Activated CD4-positive, alpha-beta memory T cell treated with anti-CD3 and anti-CD28 coated beads for 36 hours (primary cell): ENCODE measurements at regions not wholly inside any gene's neighbourhood (a gene's known extent, or its start where the extent isn't known, plus 50 kb on each side); places are given as distances from the start of the nearest gene placed in this dataset.

ENCODE experiments used
- CTCF ChIA-PET: fragments of 350-600 bp; sonication (Branson Sonifier 250); formaldehyde crosslinking; loops from one replicate; lab custom pipeline; 2021; ENCODE audit warnings: antibody characterized with exemption, inconsistent platforms; lab: Charles Lee
- POLR2A ChIA-PET: fragments of 350-600 bp; sonication (Branson Sonifier 250); formaldehyde crosslinking; loops from one replicate; lab custom pipeline; 2021; ENCODE audit warnings: antibody characterized with exemption; lab: Charles Lee
- DNase-seq: peaks from one replicate; pipeline ENCODE4 v3.0.0-alpha.2; 2020
- H3K27ac Mint-ChIP-seq: one replicate; pipeline ENCODE4 v1.8.0; 2021; ENCODE audit warnings: mixed read lengths
- H3K27me3 Mint-ChIP-seq: one replicate; pipeline ENCODE4 v1.8.0; 2021; ENCODE audit warnings: mixed read lengths
- H3K36me3 Mint-ChIP-seq: one replicate; pipeline ENCODE4 v1.8.0; 2021; ENCODE audit warnings: mixed read lengths
- H3K4me1 Mint-ChIP-seq: one replicate; pipeline ENCODE4 v1.8.0; 2021; ENCODE audit warnings: low read depth, mixed read lengths
- H3K4me3 Mint-ChIP-seq: one replicate; pipeline ENCODE4 v1.8.0; 2021; ENCODE audit warnings: mild to moderate bottlenecking, mixed read lengths
- H3K9me3 Mint-ChIP-seq: one replicate; pipeline ENCODE4 v1.8.0; 2021; ENCODE audit warnings: mixed read lengths
- intact Hi-C: fragments of 100-400 bp; cut with micrococcal nuclease; formaldehyde crosslinking; loops from one replicate; pipeline ENCODE4 v1.15.1; 2023

GRCh38 chr20:39424962-39425678 lies 463.0 kb downstream of the DHX35 start:
- H3K27me3 Mint-ChIP-seq, result no peaks in the 10 kb centered on the region
- no peaks in the 10 kb centered on the region for H3K4me1 Mint-ChIP-seq
- CTCF ChIA-PET, result no interaction called here
- POLR2A ChIA-PET, result no interaction called here
- no peaks in the 10 kb centered on the region for H3K9me3 Mint-ChIP-seq
- H3K27ac Mint-ChIP-seq, result no peak overlapping the region
- H3K4me3 Mint-ChIP-seq, result no peak overlapping the region
- H3K36me3 Mint-ChIP-seq, result no peaks in the 10 kb centered on the region
- intact Hi-C loops, result no loop called here
- DNase-seq, result no peak

DNA sequence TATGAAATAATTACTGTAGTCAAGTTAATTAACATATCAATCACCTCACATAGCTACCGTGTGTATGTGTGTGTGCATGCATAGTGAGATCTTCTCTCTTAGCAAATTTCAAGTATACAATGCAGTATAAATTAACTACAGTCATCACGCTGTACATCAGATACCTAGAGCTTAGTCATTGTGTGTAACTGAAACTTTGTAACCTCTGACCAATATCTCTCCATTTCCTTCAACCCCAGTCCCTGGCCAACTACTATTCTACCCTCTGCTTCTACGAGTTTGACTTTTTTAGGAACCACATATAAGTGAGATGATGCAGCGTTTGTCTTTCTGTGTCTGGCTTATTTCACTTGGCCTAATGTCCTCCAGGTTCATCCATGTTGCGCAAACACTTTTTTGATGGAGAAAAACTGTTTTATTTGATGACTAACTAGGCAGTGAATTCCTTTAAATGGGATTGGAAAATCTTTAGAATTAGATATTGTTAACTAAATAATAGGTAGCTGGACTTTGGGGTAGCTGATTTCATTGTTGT lies 459.5 kb downstream of the DHX35 start:
- Mint-ChIP-seq H3K27ac (no peak overlapping the region), H3K36me3 (no peaks in the 10 kb centered on the region), H3K27me3 (no peaks in the 10 kb centered on the region), H3K4me1 (no peaks in the 10 kb centered on the region), H3K4me3 (no peak overlapping the region), H3K9me3 (no peaks in the 10 kb centered on the region)
- DNase-seq, result no peak
- CTCF ChIA-PET, result no interaction called here
- intact Hi-C loops, result no loop called here
- POLR2A ChIA-PET, result no interaction called here

DNA sequence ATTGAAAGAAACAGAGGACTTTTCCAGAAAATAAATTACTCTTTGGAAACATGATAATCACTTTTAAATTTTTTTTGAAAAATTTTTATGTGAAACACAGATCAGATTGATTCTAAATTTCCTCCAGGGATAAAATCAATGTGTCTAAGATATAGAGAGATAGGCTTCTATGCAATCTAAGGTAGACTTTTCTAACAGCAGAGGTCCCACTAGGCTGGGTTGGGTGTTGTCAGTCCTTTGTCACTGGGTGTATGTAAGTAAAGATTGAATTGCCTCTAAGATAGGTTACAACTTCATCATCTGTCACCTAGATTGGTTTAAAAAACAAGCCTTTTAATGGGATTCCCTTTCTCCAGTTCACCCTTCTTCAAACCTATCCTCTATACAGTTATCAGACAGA lies 449.9 kb downstream of the DHX35 start:
- H3K4me3 Mint-ChIP-seq, result no peak overlapping the region
- H3K9me3 Mint-ChIP-seq, result no peaks in the 10 kb centered on the region
- POLR2A ChIA-PET, result no interaction called here
- H3K36me3 Mint-ChIP-seq, result no peaks in the 10 kb centered on the region
- H3K27ac Mint-ChIP-seq, result no peak overlapping the region
- DNase-seq, result no peak
- H3K4me1 Mint-ChIP-seq, result no peaks in the 10 kb centered on the region
- CTCF ChIA-PET, result no interaction called here
- no peaks in the 10 kb centered on the region for H3K27me3 Mint-ChIP-seq
- intact Hi-C loops, result no loop called here

DNA sequence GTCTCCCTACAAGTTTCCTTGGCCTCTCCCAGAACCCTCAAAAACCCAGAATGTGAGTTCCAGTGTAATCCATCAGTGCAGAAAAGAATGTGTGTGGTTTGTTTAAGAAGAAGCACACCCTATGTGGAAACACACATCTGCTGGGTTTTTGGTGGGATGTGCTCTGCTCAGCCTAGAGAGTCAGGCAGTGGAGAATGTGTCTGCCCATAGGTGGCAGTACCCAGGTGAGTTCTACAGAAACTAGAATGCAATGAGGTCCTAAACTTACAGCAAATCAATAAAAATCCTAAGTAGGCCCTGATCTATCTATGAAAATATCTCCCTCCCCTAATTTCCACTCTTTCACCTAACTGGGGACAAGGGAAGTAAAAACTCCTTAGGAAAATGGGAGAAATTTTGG lies 437.3 kb downstream of the DHX35 start:
- CTCF ChIA-PET, result no interaction called here
- Mint-ChIP-seq H3K27ac (no peak overlapping the region), H3K27me3 (peaks cover 5% of the 10 kb centered on the region), H3K36me3 (no peaks in the 10 kb centered on the region), H3K9me3 (no peaks in the 10 kb centered on the region), H3K4me3 (no peak overlapping the region), H3K4me1 (no peaks in the 10 kb centered on the region)
- POLR2A ChIA-PET, result no interaction called here
- intact Hi-C loops, result no loop called here
- no peak for DNase-seq

GRCh38 chr20:39398656-39399055 lies 436.5 kb downstream of the DHX35 start:
- intact Hi-C loops, result no loop called here
- H3K27me3 Mint-ChIP-seq, result peaks cover 5% of the 10 kb centered on the region
- no peaks in the 10 kb centered on the region for H3K4me1 Mint-ChIP-seq
- ChIA-PET POLR2A (no interaction called here), CTCF (no interaction called here)
- no peak overlapping the region for H3K4me3 Mint-ChIP-seq
- DNase-seq, result no peak
- no peaks in the 10 kb centered on the region for H3K9me3 Mint-ChIP-seq
- no peak overlapping the region for H3K27ac Mint-ChIP-seq
- H3K36me3 Mint-ChIP-seq, result no peaks in the 10 kb centered on the region

DNA sequence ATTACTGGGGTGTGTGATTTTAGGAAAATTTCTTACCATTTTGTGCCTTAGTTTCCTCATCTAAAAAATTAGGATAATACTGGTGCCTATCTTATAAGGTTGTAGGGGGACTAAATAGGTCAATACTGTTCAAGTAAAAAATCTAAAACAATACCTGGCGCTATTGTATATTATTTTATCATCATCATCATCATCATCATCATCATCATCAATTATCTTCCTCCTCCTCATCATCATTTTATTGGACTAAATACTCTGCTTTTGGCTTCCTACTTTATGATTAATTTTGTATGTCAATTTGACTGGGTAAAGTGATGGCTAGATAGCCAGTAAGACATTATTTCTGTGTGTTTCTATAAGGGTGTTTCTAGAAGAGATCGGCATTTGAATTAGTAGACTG lies 435.5 kb downstream of the DHX35 start:
- H3K9me3 Mint-ChIP-seq, result no peaks in the 10 kb centered on the region
- POLR2A ChIA-PET, result no interaction called here
- DNase-seq, result no peak
- intact Hi-C loops, result no loop called here
- H3K27ac Mint-ChIP-seq, result no peak overlapping the region
- no peaks in the 10 kb centered on the region for H3K4me1 Mint-ChIP-seq
- H3K36me3 Mint-ChIP-seq, result no peaks in the 10 kb centered on the region
- H3K27me3 Mint-ChIP-seq, result peaks cover 5% of the 10 kb centered on the region
- CTCF ChIA-PET, result interaction anchor here (1.3 kb wide), 1 partner anchor 8 kb away, joined by 3 read pairs; no protein-coding TSS in a partner anchor
- H3K4me3 Mint-ChIP-seq, result no peak overlapping the region

DNA sequence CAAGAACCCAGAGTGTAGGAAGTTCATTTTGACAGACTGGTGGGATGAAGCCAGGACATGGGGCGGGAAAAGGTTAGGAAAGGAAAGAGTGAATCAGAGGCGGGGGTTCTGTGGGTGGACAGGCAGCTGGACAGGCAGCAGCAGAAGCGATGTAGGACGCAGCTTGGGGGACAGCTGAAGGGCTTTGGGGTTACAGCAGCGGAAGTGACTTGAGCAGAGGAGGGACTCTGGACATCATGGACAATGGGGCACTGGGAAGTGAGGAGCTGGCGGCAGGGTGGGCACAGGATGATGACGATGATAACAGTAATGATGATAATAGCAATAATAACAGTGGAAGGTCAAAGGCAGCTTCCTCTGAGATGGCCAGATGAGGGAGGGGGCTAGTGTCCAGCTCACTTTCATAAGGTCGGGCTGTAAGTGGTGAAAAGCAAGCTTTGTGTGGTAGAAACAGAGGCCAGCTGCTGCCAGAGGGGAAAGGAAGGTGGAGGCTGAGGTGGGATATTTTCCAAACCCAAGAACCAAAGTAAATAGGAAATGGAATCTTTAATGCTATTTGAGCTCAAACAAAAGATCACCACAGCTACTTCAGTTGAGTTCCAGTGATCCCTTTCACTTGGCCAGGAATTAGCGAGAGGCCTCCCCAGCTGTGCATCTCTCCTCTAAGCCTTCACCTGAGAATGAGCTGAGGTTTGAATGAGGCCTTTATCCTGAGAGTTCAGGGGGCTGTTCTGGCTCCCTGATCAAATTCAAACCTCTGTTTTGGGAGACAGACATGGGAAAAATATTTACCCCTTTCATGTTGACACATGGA lies 433.5 kb downstream of the DHX35 start:
- intact Hi-C loops, result no loop called here
- POLR2A ChIA-PET, result no interaction called here
- Mint-ChIP-seq H3K27ac (no peak overlapping the region), H3K4me3 (no peak overlapping the region), H3K4me1 (no peaks in the 10 kb centered on the region), H3K9me3 (no peaks in the 10 kb centered on the region), H3K27me3 (peaks cover 5% of the 10 kb centered on the region), H3K36me3 (no peaks in the 10 kb centered on the region)
- CTCF ChIA-PET, result no interaction called here
- DNase-seq, result no peak

GRCh38 chr20:39394461-39394860 lies 432.3 kb downstream of the DHX35 start:
- intact Hi-C loops, result no loop called here
- no peaks in the 10 kb centered on the region for H3K9me3 Mint-ChIP-seq
- CTCF ChIA-PET, result no interaction called here
- H3K27ac Mint-ChIP-seq, result no peak overlapping the region
- no peak overlapping the region for H3K4me3 Mint-ChIP-seq
- no peaks in the 10 kb centered on the region for H3K4me1 Mint-ChIP-seq
- no peaks in the 10 kb centered on the region for H3K36me3 Mint-ChIP-seq
- peaks cover 5% of the 10 kb centered on the region for H3K27me3 Mint-ChIP-seq
- no peak for DNase-seq
- POLR2A ChIA-PET, result no interaction called here

DNA sequence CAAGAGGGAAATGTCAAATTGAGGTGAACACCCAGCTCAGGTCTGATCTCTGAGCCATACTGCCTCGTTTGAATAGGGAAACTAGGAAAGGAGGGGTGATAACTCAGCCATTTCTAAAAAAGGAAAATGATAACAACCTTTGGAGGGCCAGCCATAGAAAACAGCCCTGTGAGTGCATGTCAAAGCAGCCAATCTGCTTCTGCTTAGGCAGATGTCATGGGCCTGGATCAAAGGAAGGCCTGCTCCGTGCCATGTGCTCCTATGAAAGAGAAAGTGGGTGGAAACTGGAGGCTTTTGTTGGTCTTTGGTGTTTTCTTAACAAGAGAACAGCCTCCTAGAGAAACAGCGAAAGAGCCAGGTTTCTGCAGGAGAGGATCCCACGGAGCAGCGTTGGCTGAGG lies 428.0 kb downstream of the DHX35 start:
- H3K27ac Mint-ChIP-seq, result no peak overlapping the region
- H3K4me1 Mint-ChIP-seq, result no peaks in the 10 kb centered on the region
- no peaks in the 10 kb centered on the region for H3K9me3 Mint-ChIP-seq
- POLR2A ChIA-PET, result no interaction called here
- no peak for DNase-seq
- H3K27me3 Mint-ChIP-seq, result peaks cover under 1% of the 10 kb centered on the region
- no peak overlapping the region for H3K4me3 Mint-ChIP-seq
- CTCF ChIA-PET, result no interaction called here
- no peaks in the 10 kb centered on the region for H3K36me3 Mint-ChIP-seq
- intact Hi-C loops, result no loop called here

GRCh38 chr20:39381595-39381994 lies 419.5 kb downstream of the DHX35 start:
- Mint-ChIP-seq H3K27me3 (no peaks in the 10 kb centered on the region), H3K4me1 (no peaks in the 10 kb centered on the region), H3K27ac (no peak overlapping the region), H3K4me3 (no peak overlapping the region), H3K9me3 (no peaks in the 10 kb centered on the region), H3K36me3 (no peaks in the 10 kb centered on the region)
- intact Hi-C loops, result no loop called here
- CTCF ChIA-PET, result no interaction called here
- no peak for DNase-seq
- POLR2A ChIA-PET, result no interaction called here

DNA sequence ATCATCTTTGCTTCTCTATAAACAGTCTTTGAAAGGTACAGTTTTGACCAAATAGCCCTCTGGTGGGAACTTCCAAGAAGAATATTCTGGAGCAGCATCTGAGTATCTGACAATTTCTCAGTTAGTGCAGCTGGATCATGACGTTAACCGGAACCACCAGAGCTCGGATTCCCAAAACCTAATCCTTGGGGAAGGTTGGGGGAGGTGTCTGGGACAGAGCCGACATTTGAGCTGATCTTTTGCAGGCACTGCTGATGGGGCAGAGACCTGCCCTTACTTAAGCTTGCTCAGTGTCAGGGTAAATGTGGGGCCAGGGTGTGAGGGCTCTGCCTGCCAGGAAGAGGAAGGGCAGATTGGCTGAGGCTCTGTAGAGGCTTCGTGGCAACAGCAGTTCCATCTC lies 416.6 kb downstream of the DHX35 start:
- CTCF ChIA-PET, result no interaction called here
- Mint-ChIP-seq H3K9me3 (no peaks in the 10 kb centered on the region), H3K36me3 (no peaks in the 10 kb centered on the region), H3K4me3 (no peak overlapping the region), H3K4me1 (no peaks in the 10 kb centered on the region), H3K27ac (no peak overlapping the region), H3K27me3 (no peaks in the 10 kb centered on the region)
- POLR2A ChIA-PET, result no interaction called here
- DNase-seq, result no peak
- intact Hi-C loops, result no loop called here

- intact Hi-C loops, result no loop called here
- H3K36me3 Mint-ChIP-seq, result no peaks in the 10 kb centered on the region
- H3K4me1 Mint-ChIP-seq, result no peaks in the 10 kb centered on the region
- H3K27me3 Mint-ChIP-seq, result no peaks in the 10 kb centered on the region
- CTCF ChIA-PET, result no interaction called here
- POLR2A ChIA-PET, result no interaction called here
- no peak overlapping the region for H3K27ac Mint-ChIP-seq
- no peak overlapping the region for H3K4me3 Mint-ChIP-seq
- H3K9me3 Mint-ChIP-seq, result no peaks in the 10 kb centered on the region
- no peak for DNase-seq
Observed at GRCh38 chr20:39376788-39377187, 414.6 kb downstream of the DHX35 start.

- H3K4me3 Mint-ChIP-seq, result no peak overlapping the region
- ChIA-PET POLR2A (no interaction called here), CTCF (no interaction called here)
- H3K27me3 Mint-ChIP-seq, result peaks cover 4% of the 10 kb centered on the region
- no peaks in the 10 kb centered on the region for H3K9me3 Mint-ChIP-seq
- intact Hi-C loops, result no loop called here
- H3K27ac Mint-ChIP-seq, result no peak overlapping the region
- no peaks in the 10 kb centered on the region for H3K4me1 Mint-ChIP-seq
- H3K36me3 Mint-ChIP-seq, result no peaks in the 10 kb centered on the region
- no peak for DNase-seq
Observed at GRCh38 chr20:39364320-39364719, 402.2 kb downstream of the DHX35 start.
